Memory B cell (primary cell): ENCODE measurements at regions not wholly inside any gene's neighbourhood (a gene's known extent, or its start where the extent isn't known, plus 50 kb on each side); places are given as distances from the start of the nearest gene placed in this dataset.

ENCODE experiments used
- ATAC-seq: fragments of 150-1000 bp; cut with Tn5 transposase; 2 replicates; pipeline ENCODE4 v1.10.0; 2021; ENCODE audit warnings: low read depth, mild to moderate bottlenecking, moderate library complexity
- DNase-seq, 2 donors: peaks; one replicate each; pipeline ENCODE4 v3.0.0; 2022; ENCODE audit warnings: low spot score in 2 of 2
- H3K27ac Mint-ChIP-seq: one replicate; pipeline ENCODE4 v1.8.0; 2022; ENCODE audit warnings: mild to moderate bottlenecking, moderate library complexity, mixed read lengths
- H3K27me3 Mint-ChIP-seq: one replicate; pipeline ENCODE4 v1.8.0; 2022; ENCODE audit warnings: mixed read lengths
- H3K36me3 Mint-ChIP-seq: one replicate; pipeline ENCODE4 v1.8.0; 2022; ENCODE audit warnings: mild to moderate bottlenecking, mixed read lengths
- H3K4me1 Mint-ChIP-seq: one replicate; pipeline ENCODE4 v1.8.0; 2022; ENCODE audit warnings: mixed read lengths
- H3K4me3 Mint-ChIP-seq: one replicate; pipeline ENCODE4 v1.8.0; 2022; ENCODE audit warnings: mild to moderate bottlenecking, moderate library complexity, mixed read lengths
- H3K9me3 Mint-ChIP-seq: one replicate; pipeline ENCODE4 v1.8.0; 2022; ENCODE audit warnings: mixed read lengths

- Mint-ChIP-seq H3K9me3 (no peaks in the 10 kb centered on the region), H3K27me3 (no peaks in the 10 kb centered on the region), H3K27ac (no peak overlapping the region), H3K4me1 (no peaks in the 10 kb centered on the region), H3K36me3 (no peaks in the 10 kb centered on the region), H3K4me3 (no peak overlapping the region)
- DNase-seq = no peak
- ATAC-seq = no peak
These were observed 537.4 kb upstream of the LUZP2 start for GRCh38 chr11:23959462-23959861.

- DNase-seq (no peak), ATAC-seq (no peak)
- Mint-ChIP-seq H3K27me3 (no peaks in the 10 kb centered on the region), H3K36me3 (no peaks in the 10 kb centered on the region), H3K27ac (no peak overlapping the region), H3K4me1 (no peaks in the 10 kb centered on the region), H3K4me3 (no peak overlapping the region), H3K9me3 (peaks cover 3% of the 10 kb centered on the region)
These were observed 535.1 kb upstream of the LUZP2 start for GRCh38 chr11:23961503-23962338.

- no peak overlapping the region for H3K4me3 Mint-ChIP-seq
- H3K27ac Mint-ChIP-seq = no peak overlapping the region
- no peaks in the 10 kb centered on the region for H3K4me1 Mint-ChIP-seq
- ATAC-seq = no peak
- peaks cover 7% of the 10 kb centered on the region for H3K9me3 Mint-ChIP-seq
- H3K27me3 Mint-ChIP-seq = no peaks in the 10 kb centered on the region
- no peaks in the 10 kb centered on the region for H3K36me3 Mint-ChIP-seq
- DNase-seq = no peak
These were observed 523.6 kb upstream of the LUZP2 start for GRCh38 chr11:23973244-23973643.

GRCh38 chr11:23974051-23974450 lies 522.8 kb upstream of the LUZP2 start:
- Mint-ChIP-seq H3K27me3 (no peaks in the 10 kb centered on the region), H3K9me3 (peaks cover 7% of the 10 kb centered on the region), H3K4me3 (no peak overlapping the region), H3K36me3 (no peaks in the 10 kb centered on the region), H3K27ac (no peak overlapping the region), H3K4me1 (no peaks in the 10 kb centered on the region)
- ATAC-seq = no peak
- DNase-seq = no peak

GRCh38 chr11:23974601-23975000 lies 522.3 kb upstream of the LUZP2 start:
- no peak overlapping the region for H3K27ac Mint-ChIP-seq
- no peaks in the 10 kb centered on the region for H3K27me3 Mint-ChIP-seq
- no peak overlapping the region for H3K4me3 Mint-ChIP-seq
- H3K36me3 Mint-ChIP-seq = no peaks in the 10 kb centered on the region
- peaks cover 7% of the 10 kb centered on the region for H3K9me3 Mint-ChIP-seq
- H3K4me1 Mint-ChIP-seq = no peaks in the 10 kb centered on the region
- DNase-seq (no peak), ATAC-seq (no peak)

GRCh38 chr11:23976426-23976825 lies 520.4 kb upstream of the LUZP2 start:
- no peaks in the 10 kb centered on the region for H3K36me3 Mint-ChIP-seq
- H3K4me1 Mint-ChIP-seq = no peaks in the 10 kb centered on the region
- H3K9me3 Mint-ChIP-seq = peaks cover 3% of the 10 kb centered on the region
- H3K4me3 Mint-ChIP-seq = no peak overlapping the region
- H3K27ac Mint-ChIP-seq = no peak overlapping the region
- ATAC-seq (no peak), DNase-seq (no peak)
- H3K27me3 Mint-ChIP-seq = no peaks in the 10 kb centered on the region

GRCh38 chr11:23976841-23977271 lies 520.0 kb upstream of the LUZP2 start:
- H3K4me1 Mint-ChIP-seq = no peaks in the 10 kb centered on the region
- H3K27me3 Mint-ChIP-seq = no peaks in the 10 kb centered on the region
- no peak overlapping the region for H3K4me3 Mint-ChIP-seq
- no peak overlapping the region for H3K27ac Mint-ChIP-seq
- ATAC-seq (no peak), DNase-seq (no peak)
- H3K36me3 Mint-ChIP-seq = no peaks in the 10 kb centered on the region
- H3K9me3 Mint-ChIP-seq = peaks cover 3% of the 10 kb centered on the region

- Mint-ChIP-seq H3K27ac (no peak overlapping the region), H3K27me3 (no peaks in the 10 kb centered on the region), H3K4me3 (no peak overlapping the region), H3K4me1 (no peaks in the 10 kb centered on the region), H3K9me3 (peaks cover 2% of the 10 kb centered on the region), H3K36me3 (no peaks in the 10 kb centered on the region)
- DNase-seq (no peak), ATAC-seq (no peak)
These were observed 508.4 kb upstream of the LUZP2 start for GRCh38 chr11:23988381-23989006.

GRCh38 chr11:23990346-23991164 lies 506.3 kb upstream of the LUZP2 start:
- Mint-ChIP-seq H3K27me3 (no peaks in the 10 kb centered on the region), H3K9me3 (peaks cover 2% of the 10 kb centered on the region), H3K4me3 (no peak overlapping the region), H3K27ac (no peak overlapping the region), H3K36me3 (no peaks in the 10 kb centered on the region), H3K4me1 (no peaks in the 10 kb centered on the region)
- DNase-seq (no peak), ATAC-seq (no peak)

- peaks cover 3% of the 10 kb centered on the region for H3K9me3 Mint-ChIP-seq
- H3K27me3 Mint-ChIP-seq = no peaks in the 10 kb centered on the region
- H3K36me3 Mint-ChIP-seq = no peaks in the 10 kb centered on the region
- DNase-seq (no peak), ATAC-seq (no peak)
- H3K27ac Mint-ChIP-seq = no peak overlapping the region
- H3K4me3 Mint-ChIP-seq = no peak overlapping the region
- no peaks in the 10 kb centered on the region for H3K4me1 Mint-ChIP-seq
These were observed 505.7 kb upstream of the LUZP2 start for GRCh38 chr11:23991165-23991539.

- no peak for DNase-seq
- Mint-ChIP-seq H3K27me3 (no peaks in the 10 kb centered on the region), H3K4me1 (no peaks in the 10 kb centered on the region), H3K4me3 (no peak overlapping the region), H3K9me3 (peaks cover 5% of the 10 kb centered on the region), H3K36me3 (no peaks in the 10 kb centered on the region), H3K27ac (no peak overlapping the region)
- no peak for ATAC-seq
These were observed 501.0 kb upstream of the LUZP2 start for GRCh38 chr11:23995891-23996290.

- peaks cover 8% of the 10 kb centered on the region for H3K9me3 Mint-ChIP-seq
- ATAC-seq (no peak), DNase-seq (no peak)
- no peak overlapping the region for H3K27ac Mint-ChIP-seq
- H3K36me3 Mint-ChIP-seq = no peaks in the 10 kb centered on the region
- H3K4me1 Mint-ChIP-seq = no peaks in the 10 kb centered on the region
- no peaks in the 10 kb centered on the region for H3K27me3 Mint-ChIP-seq
- H3K4me3 Mint-ChIP-seq = no peak overlapping the region
These were observed 499.5 kb upstream of the LUZP2 start for GRCh38 chr11:23997356-23997755.

- no peaks in the 10 kb centered on the region for H3K4me1 Mint-ChIP-seq
- DNase-seq (no peak), ATAC-seq (no peak)
- H3K36me3 Mint-ChIP-seq = no peaks in the 10 kb centered on the region
- peaks cover 11% of the 10 kb centered on the region for H3K9me3 Mint-ChIP-seq
- no peak overlapping the region for H3K27ac Mint-ChIP-seq
- no peak overlapping the region for H3K4me3 Mint-ChIP-seq
- H3K27me3 Mint-ChIP-seq = no peaks in the 10 kb centered on the region
These were observed 491.5 kb upstream of the LUZP2 start for GRCh38 chr11:24005202-24005876.

- Mint-ChIP-seq H3K36me3 (no peaks in the 10 kb centered on the region), H3K4me3 (no peak overlapping the region), H3K27me3 (no peaks in the 10 kb centered on the region), H3K27ac (no peak overlapping the region), H3K4me1 (no peaks in the 10 kb centered on the region), H3K9me3 (peaks cover 10% of the 10 kb centered on the region)
- DNase-seq (no peak), ATAC-seq (no peak)
These were observed 453.0 kb upstream of the LUZP2 start for GRCh38 chr11:24043842-24044241.
